Adrenal gland (tissue), 5 donors: ENCODE measurements at regions not wholly inside any gene's neighbourhood (a gene's known extent, or its start where the extent isn't known, plus 50 kb on each side); places are given as distances from the start of the nearest gene placed in this dataset.

Experiments
- CTCF ChIP-seq, 6 experiments: fragments of 450-650 bp in 4 of 6; fragments of 200-600 bp in 2 of 6; sonication (generic) in 1 of 6; IDR thresholded peaks; 1 replicate in 5 of 6; 2 replicates in 1 of 6; pipeline versions ENCODE4 v1.5.1 to v1.8.0; 2016 to 2021; ENCODE audit warnings: antibody characterized with exemption in 6 of 6, mild to moderate bottlenecking in 2 of 6, moderate library complexity in 1 of 6
- POLR2A ChIP-seq, 2 donors: fragments of 450-650 bp; IDR thresholded peaks; one replicate each; pipeline ENCODE4 v1.6.1; 2017; ENCODE audit warnings: antibody characterized with exemption in 2 of 2, mild to moderate bottlenecking in 2 of 2, moderate library complexity in 1 of 2
- donor health status: DM: no; HTN: no; CAD: no.

DNA sequence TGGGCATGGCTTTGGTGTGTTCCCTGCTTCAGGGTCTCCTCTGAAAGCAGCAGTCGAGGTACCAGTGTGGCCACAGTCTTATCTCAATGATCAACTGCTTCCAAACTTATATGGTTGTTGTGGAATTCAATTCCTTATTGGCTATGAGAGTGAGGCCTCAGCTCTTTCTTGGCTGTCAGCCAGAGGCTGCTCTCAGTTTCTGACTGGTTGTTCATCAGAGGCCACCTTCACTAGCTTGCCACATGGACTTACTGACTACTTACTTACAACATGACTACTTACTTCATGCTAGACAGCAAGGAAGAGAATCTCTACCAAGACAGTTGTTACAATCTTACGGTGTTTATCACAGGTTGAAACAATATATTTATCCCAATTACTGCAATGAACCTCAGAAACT, 789.2 kb downstream of the DIPK2A start:
- no peak for TF ChIP-seq CTCF (IDR thresholded peaks at IDR 0.05)
- TF ChIP-seq POLR2A (IDR thresholded peaks at IDR 0.05) = no peak
